PC-3 (cell line): ENCODE measurements at regions not wholly inside any gene's neighbourhood (a gene's known extent, or its start where the extent isn't known, plus 50 kb on each side); places are given as distances from the start of the nearest gene placed in this dataset.

Experiments used
- CTCF ChIP-seq: fragments of 300-600 bp; sonication (generic); conservative IDR thresholded peaks from 2 replicates; pipeline ENCODE4 v1.5.1; 2017; ENCODE audit warnings: antibody characterized with exemption, low read depth, mild to moderate bottlenecking, low read length
- EZH2 ChIP-seq: fragments of 300-600 bp; sonication (generic); IDR thresholded peaks from one replicate; pipeline ENCODE4 v1.6.1; 2017; ENCODE audit warnings: antibody characterized with exemption, mild to moderate bottlenecking, low read length; ENCODE audit not compliant: unreplicated experiment

- TF ChIP-seq CTCF: no peak
- TF ChIP-seq EZH2: no peak
These were observed 78.3 kb downstream of the POU3F3 start for GRCh38 chr2:104932243-104932642.
